Kidney (tissue), 13 donors: ENCODE measurements at regions not wholly inside any gene's neighbourhood (a gene's known extent, or its start where the extent isn't known, plus 50 kb on each side); places are given as distances from the start of the nearest gene placed in this dataset.

Experiments used
- DNase-seq, 5 donors: peaks; one replicate each; pipeline ENCODE4 v3.0.0-alpha.2; 2013 to 2020
- FAIRE-seq: peaks from 2 replicates; lab custom pipeline; 2012; peaks lifted over from hg19 to GRCh38; lab: Jason Lieb, UNC
- H3K27ac ChIP-seq, 2 donors: one replicate each; pipeline ENCODE4 v1.7.0; 2013; ENCODE audit warnings: low read depth in 2 of 2, low read length in 2 of 2, inconsistent platforms in 1 of 2
- H3K27me3 ChIP-seq: one replicate; pipeline ENCODE4 v1.7.1; 2013; ENCODE audit warnings: low read length, inconsistent platforms; ENCODE audit not compliant: control insufficient read depth, insufficient read depth
- H3K36me3 ChIP-seq, 3 donors: one replicate each; pipeline versions ENCODE4 v1.7.0 to v1.7.1; 2013; ENCODE audit warnings: low read length in 3 of 3, control low read depth in 1 of 3, inconsistent platforms in 1 of 3; ENCODE audit not compliant: insufficient read depth in 3 of 3, control insufficient read depth in 2 of 3
- H3K4me1 ChIP-seq, 3 donors: one replicate each; pipeline versions ENCODE4 v1.7.0 to v1.7.1; 2013; ENCODE audit warnings: low read length in 3 of 3, inconsistent platforms in 1 of 3, low read depth in 1 of 3; ENCODE audit not compliant: control insufficient read depth in 2 of 3, insufficient read depth in 2 of 3
- H3K4me3 ChIP-seq, 3 donors: one replicate each; pipeline versions ENCODE4 v1.7.0 to v1.8.1; 2013; ENCODE audit warnings: low read length in 3 of 3, control low read depth in 1 of 3, inconsistent platforms in 1 of 3
- H3K9ac ChIP-seq, 3 donors: one replicate each; pipeline versions ENCODE4 v1.7.0 to v1.7.1; 2013; ENCODE audit warnings: low read length in 3 of 3, control low read depth in 1 of 3, inconsistent platforms in 1 of 3
- H3K9me3 ChIP-seq, 3 donors: one replicate each; pipeline versions ENCODE4 v1.7.0 to v1.7.1; 2013; ENCODE audit warnings: low read length in 3 of 3, control low read depth in 1 of 3, inconsistent platforms in 1 of 3; ENCODE audit not compliant: control insufficient read depth in 2 of 3, insufficient read depth in 1 of 3
- intact Hi-C: fragments of 100-400 bp; cut with DNase I; formaldehyde crosslinking; loops from one replicate; pipeline ENCODE4 v1.11.1; 2022
- TF ChIP-seq, protein P1 (sequence below): IDR thresholded peaks from 3 replicates; pipeline ENCODE4 v1.5.1; 2012; ENCODE audit warnings: mild to moderate bottlenecking, moderate library complexity, borderline replicate concordance; ENCODE audit not compliant: insufficient read depth; ENCODE audit errors: extremely low read depth
- donor health status: control.
- donor health status: control.
- donor health status: control.
- donor health status: control.
- donor health status: control.
- donor health status: DM: yes; HTN: yes; CAD: no.
- donor health status: Normal renal cell carcinoma (clear cell type).

DNA sequence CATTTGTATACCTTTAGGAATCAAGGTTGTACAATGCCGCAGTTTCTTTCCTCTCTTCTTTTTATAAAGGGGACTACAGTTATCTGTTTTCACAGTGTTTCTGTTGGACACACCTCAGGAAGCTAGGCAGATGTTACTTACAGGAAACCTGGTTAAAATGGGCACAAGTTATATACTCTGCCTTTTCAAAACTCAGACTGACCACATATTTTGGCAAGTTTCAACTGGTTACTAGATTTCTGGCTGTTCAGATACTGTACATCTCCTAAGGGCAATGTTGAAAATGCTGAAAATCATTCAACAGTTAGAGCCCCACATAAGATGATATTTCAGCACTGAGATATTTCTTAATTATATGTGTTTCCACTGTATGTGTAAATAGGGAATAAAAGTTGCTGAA is 92.5 kb upstream of the SLC35B3 start:
- DNase-seq (no peak), FAIRE-seq (no peak)

DNA sequence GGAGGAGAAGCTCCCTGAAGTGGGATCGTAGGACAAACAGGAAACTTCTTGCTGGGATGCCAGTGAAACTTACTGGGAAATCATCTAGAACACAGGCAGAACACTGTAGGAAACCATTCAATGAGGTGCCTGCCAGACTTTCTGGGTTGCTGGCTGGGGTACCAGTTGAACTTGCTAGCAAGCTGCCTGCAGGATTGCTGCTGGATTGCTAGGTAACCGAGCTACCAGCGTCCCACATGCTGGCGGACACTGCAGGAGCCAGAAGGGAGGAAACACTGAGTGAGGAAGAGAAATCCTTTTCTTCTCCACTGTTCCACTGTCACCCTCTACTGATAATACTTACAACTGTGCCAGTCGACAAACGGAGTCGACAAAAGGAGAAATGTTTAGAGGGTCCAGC is 91.3 kb upstream of the SLC35B3 start:
- Histone ChIP-seq H3K9me3 (no peaks in the 10 kb centered on the region), H3K4me1 (no peaks in the 10 kb centered on the region), H3K4me3 (no peak overlapping the region), H3K27me3 (no peaks in the 10 kb centered on the region), H3K27ac (no peak overlapping the region), H3K36me3 (no peaks in the 10 kb centered on the region), H3K9ac (no peak overlapping the region)
- FAIRE-seq (no peak), DNase-seq (no peak)
- TF ChIP-seq, protein P1, sequence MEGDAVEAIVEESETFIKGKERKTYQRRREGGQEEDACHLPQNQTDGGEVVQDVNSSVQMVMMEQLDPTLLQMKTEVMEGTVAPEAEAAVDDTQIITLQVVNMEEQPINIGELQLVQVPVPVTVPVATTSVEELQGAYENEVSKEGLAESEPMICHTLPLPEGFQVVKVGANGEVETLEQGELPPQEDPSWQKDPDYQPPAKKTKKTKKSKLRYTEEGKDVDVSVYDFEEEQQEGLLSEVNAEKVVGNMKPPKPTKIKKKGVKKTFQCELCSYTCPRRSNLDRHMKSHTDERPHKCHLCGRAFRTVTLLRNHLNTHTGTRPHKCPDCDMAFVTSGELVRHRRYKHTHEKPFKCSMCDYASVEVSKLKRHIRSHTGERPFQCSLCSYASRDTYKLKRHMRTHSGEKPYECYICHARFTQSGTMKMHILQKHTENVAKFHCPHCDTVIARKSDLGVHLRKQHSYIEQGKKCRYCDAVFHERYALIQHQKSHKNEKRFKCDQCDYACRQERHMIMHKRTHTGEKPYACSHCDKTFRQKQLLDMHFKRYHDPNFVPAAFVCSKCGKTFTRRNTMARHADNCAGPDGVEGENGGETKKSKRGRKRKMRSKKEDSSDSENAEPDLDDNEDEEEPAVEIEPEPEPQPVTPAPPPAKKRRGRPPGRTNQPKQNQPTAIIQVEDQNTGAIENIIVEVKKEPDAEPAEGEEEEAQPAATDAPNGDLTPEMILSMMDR = no peak
- intact Hi-C loops = no loop called here

More for the DNA sequence above, 92.5 kb upstream of the SLC35B3 start:
- no peak overlapping the region for H3K27ac ChIP-seq
- H3K4me1 ChIP-seq = no peaks in the 10 kb centered on the region
- H3K36me3 ChIP-seq = no peaks in the 10 kb centered on the region
- no peaks in the 10 kb centered on the region for H3K9me3 ChIP-seq
- intact Hi-C loops = no loop called here
- H3K9ac ChIP-seq = no peak overlapping the region
- TF ChIP-seq, protein P1 = no peak
- H3K27me3 ChIP-seq = no peaks in the 10 kb centered on the region
- H3K4me3 ChIP-seq = no peak overlapping the region

DNA sequence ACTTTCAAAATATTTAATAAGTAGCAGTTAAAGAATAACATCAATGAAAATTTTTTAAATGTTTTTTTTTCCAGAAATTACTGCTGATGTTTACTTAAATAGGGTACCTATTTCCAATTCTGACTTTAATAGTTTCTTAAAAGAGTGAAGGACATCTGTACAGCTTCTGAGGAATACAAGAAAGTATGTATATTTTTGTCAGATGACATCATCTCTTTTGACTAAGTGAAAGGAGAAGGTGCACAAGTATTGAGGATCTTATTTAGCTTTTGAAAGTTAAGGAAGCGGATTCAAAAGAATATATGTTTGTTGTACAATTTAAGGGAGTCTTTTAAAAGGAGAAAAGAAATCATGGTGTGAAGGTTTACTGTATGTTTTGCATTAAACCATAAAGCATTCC is 90.0 kb upstream of the SLC35B3 start:
- TF ChIP-seq, protein P1 = no peak
- FAIRE-seq = no peak
- no peak overlapping the region for H3K4me3 ChIP-seq

DNA sequence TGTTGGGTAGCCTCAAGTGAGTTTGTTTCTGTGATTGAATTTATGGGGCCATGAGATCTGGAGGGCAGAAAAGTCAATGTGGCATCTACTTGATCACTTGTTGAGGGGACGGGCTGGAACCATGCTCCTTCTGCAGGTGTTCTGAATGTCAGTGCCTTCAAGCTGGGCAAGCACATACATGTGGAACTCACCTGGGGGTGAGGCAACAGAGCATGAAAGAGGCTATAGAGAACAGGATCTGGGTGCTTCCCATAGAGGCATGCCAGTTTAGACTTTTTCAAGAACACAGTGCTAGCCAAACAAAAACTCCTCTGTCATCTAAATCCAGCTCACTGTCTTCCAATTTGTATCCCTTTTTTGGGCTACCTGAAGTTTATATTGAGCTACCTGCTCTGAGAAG is 77.8 kb upstream of the SLC35B3 start:
- H3K27me3 ChIP-seq = no peaks in the 10 kb centered on the region
- no peak overlapping the region for H3K4me3 ChIP-seq
- TF ChIP-seq, protein P1 = no peak
- no peak for DNase-seq
- intact Hi-C loops = no loop called here
- no peak overlapping the region for H3K9ac ChIP-seq
- FAIRE-seq = no peak
- H3K27ac ChIP-seq = no peak overlapping the region
- H3K4me1 ChIP-seq = no peaks in the 10 kb centered on the region
- H3K36me3 ChIP-seq = no peaks in the 10 kb centered on the region
- H3K9me3 ChIP-seq = no peaks in the 10 kb centered on the region

More for the DNA sequence above, 90.0 kb upstream of the SLC35B3 start:
- no peaks in the 10 kb centered on the region for H3K36me3 ChIP-seq
- no peak overlapping the region for H3K9ac ChIP-seq
- no peaks in the 10 kb centered on the region for H3K27me3 ChIP-seq
- H3K9me3 ChIP-seq = no peaks in the 10 kb centered on the region
- no peak for DNase-seq
- H3K4me1 ChIP-seq = no peaks in the 10 kb centered on the region
- no peak overlapping the region for H3K27ac ChIP-seq
- intact Hi-C loops = no loop called here
